Lung (tissue), 11 donors: ENCODE measurements at regions not wholly inside any gene's neighbourhood (a gene's known extent, or its start where the extent isn't known, plus 50 kb on each side); places are given as distances from the start of the nearest gene placed in this dataset.

Experiments
- ATAC-seq: fragments of 200-7000 bp; cut with Tn5 transposase; one replicate; pipeline ENCODE4 v1.9.1; 2020; ENCODE audit warnings: moderate number of reproducible peaks; ENCODE audit not compliant: insufficient read depth, low FRiP score
- DNase-seq, 3 donors: peaks; one replicate each; pipeline ENCODE4 v3.0.0-alpha.2; 2013 to 2017
- H3K27ac ChIP-seq, 2 donors: one replicate each; pipeline ENCODE4 v1.5.1; 2013; ENCODE audit warnings: mild to moderate bottlenecking in 2 of 2, moderate library complexity in 2 of 2, control low read depth in 1 of 2, inconsistent platforms in 1 of 2, low read depth in 1 of 2, low read length in 1 of 2
- H3K27me3 ChIP-seq, 3 donors: one replicate each; pipeline ENCODE4 v1.5.1; 2013; ENCODE audit warnings: low read length in 2 of 3; ENCODE audit not compliant: control insufficient read depth in 3 of 3, insufficient read depth in 3 of 3
- H3K36me3 ChIP-seq, 4 donors: one replicate each; pipeline ENCODE4 v1.5.1; 2013; ENCODE audit warnings: low read length in 4 of 4, mild to moderate bottlenecking in 1 of 4, moderate library complexity in 1 of 4; ENCODE audit not compliant: control insufficient read depth in 4 of 4, insufficient read depth in 4 of 4
- H3K4me1 ChIP-seq, 5 donors: one replicate each; pipeline ENCODE4 v1.5.1; 2013; ENCODE audit warnings: low read length in 5 of 5, mild to moderate bottlenecking in 2 of 5, moderate library complexity in 1 of 5; ENCODE audit not compliant: control insufficient read depth in 5 of 5, insufficient read depth in 5 of 5
- H3K4me3 ChIP-seq: one replicate; pipeline ENCODE4 v1.5.1; 2013; ENCODE audit warnings: mild to moderate bottlenecking, control low read depth, moderate library complexity
- H3K9ac ChIP-seq, 2 donors: one replicate each; pipeline ENCODE4 v1.5.1; 2013; ENCODE audit warnings: low read length in 2 of 2, control low read depth in 1 of 2; ENCODE audit not compliant: insufficient read depth in 1 of 2
- H3K9me3 ChIP-seq, 4 donors: one replicate each; pipeline ENCODE4 v1.5.1; 2013; ENCODE audit warnings: low read length in 3 of 4, mild to moderate bottlenecking in 1 of 4, moderate library complexity in 1 of 4; ENCODE audit not compliant: control insufficient read depth in 4 of 4, insufficient read depth in 3 of 4
- WGBS, 2 donors: extraction: QIAGEN DNeasy Blood & Tissue Kit; methylation state at CpG; one replicate each; pipeline ENCODE4 v1.1.7; 2013; 5-methylcytosine and 5-hydroxymethylcytosine counted together
- TF ChIP-seq, protein P1 (sequence below): IDR thresholded peaks from 2 replicates; pipeline ENCODE4 v1.5.1; 2012; ENCODE audit warnings: mild to moderate bottlenecking; ENCODE audit errors: control extremely low read depth, extremely low read depth
- donor health status: control.
- donor health status: control.
- donor health status: Bipolar disorder and iron deficiency.
- donor health status: healthy.
- donor health status: DM: yes; HTN: yes; CAD: no.

DNA sequence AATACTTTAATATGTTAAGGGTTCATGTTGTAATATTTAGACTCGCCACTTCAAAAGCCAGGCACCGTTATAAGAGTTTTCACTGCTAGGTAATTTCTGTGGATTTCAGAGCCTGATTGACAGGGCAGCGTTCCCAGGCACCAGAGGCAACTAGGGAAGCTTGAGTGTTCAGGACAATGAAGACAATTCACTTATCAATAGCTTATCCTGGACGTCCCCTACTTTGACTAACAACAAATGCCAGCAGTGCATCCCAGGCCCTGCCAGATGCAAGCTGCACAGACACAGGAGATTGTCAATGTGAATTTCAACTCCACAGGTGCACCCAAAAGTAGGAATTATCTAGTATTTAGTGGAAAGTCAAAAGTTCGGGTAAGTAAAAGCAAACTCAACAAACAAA lies 179.3 kb upstream of the GYPC start:
- TF ChIP-seq, protein P1, sequence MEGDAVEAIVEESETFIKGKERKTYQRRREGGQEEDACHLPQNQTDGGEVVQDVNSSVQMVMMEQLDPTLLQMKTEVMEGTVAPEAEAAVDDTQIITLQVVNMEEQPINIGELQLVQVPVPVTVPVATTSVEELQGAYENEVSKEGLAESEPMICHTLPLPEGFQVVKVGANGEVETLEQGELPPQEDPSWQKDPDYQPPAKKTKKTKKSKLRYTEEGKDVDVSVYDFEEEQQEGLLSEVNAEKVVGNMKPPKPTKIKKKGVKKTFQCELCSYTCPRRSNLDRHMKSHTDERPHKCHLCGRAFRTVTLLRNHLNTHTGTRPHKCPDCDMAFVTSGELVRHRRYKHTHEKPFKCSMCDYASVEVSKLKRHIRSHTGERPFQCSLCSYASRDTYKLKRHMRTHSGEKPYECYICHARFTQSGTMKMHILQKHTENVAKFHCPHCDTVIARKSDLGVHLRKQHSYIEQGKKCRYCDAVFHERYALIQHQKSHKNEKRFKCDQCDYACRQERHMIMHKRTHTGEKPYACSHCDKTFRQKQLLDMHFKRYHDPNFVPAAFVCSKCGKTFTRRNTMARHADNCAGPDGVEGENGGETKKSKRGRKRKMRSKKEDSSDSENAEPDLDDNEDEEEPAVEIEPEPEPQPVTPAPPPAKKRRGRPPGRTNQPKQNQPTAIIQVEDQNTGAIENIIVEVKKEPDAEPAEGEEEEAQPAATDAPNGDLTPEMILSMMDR: no peak
- 63 to 66% methylated on average over 5 of the region's 5 CpGs for WGBS, 2 donors
- H3K4me1 ChIP-seq: no peaks in the 10 kb centered on the region
- no peak overlapping the region for H3K9ac ChIP-seq
- no peak overlapping the region for H3K27ac ChIP-seq
- no peak for DNase-seq
- H3K27me3 ChIP-seq: no peaks in the 10 kb centered on the region
- ATAC-seq: no peak
- H3K9me3 ChIP-seq: no peaks in the 10 kb centered on the region
- H3K4me3 ChIP-seq: no peak overlapping the region
- H3K36me3 ChIP-seq: no peaks in the 10 kb centered on the region

GRCh38 chr2:126480033-126480432 lies 175.9 kb upstream of the GYPC start:
- no peak for ATAC-seq
- Histone ChIP-seq H3K4me3 (no peak overlapping the region), H3K4me1 (no peaks in the 10 kb centered on the region), H3K9me3 (no peaks in the 10 kb centered on the region), H3K36me3 (no peaks in the 10 kb centered on the region), H3K27me3 (no peaks in the 10 kb centered on the region), H3K9ac (no peak overlapping the region), H3K27ac (no peak overlapping the region)
- WGBS, 2 donors: 90 to 94% methylated on average over 2 of the region's 2 CpGs
- TF ChIP-seq, protein P1: no peak
- DNase-seq: no peak

DNA sequence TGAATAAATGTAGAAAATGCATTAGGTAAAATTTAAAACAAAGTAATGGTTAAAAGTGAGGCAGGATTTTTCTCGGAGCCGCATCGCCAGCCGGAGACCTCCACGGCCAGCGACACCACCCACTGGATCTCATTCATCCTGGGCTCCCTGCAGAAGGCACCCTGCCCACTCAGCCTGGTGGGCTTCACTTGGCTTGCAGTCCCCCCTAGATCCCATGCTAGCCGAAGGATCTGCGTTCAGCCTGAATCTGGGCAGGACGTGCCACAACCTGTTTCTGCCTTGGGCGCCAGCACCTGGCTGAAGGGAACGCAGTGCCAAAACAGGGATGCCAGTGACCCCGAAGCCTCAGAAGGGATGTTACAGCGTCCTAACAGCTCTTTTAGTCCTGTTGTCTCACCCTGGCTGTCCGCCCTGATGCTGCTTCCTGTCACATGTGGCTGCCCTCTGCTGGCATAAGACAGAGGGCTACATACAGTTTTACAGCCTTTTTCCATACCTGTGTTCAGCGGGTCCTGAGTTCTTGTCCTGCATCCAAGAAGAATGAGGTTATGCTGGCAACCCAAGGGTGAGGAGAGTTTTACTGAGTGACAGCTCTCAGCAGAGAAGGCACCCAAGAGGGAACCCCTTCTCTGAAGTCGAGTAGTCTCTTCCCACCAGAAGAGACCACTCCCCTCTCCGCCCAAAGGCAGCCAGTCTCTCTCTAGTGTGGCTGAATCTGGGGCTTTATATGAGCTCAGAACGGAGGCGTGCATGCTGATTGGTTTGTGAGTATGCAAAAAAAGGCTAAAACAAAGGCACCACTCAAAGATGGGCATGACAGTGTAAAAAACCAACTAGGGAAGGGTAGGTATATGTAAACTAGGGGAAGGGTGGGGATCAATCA lies 173.1 kb upstream of the GYPC start:
- Histone ChIP-seq H3K4me3 (no peak overlapping the region), H3K9me3 (no peaks in the 10 kb centered on the region), H3K4me1 (no peaks in the 10 kb centered on the region), H3K27me3 (no peaks in the 10 kb centered on the region), H3K36me3 (no peaks in the 10 kb centered on the region), H3K27ac (no peak overlapping the region), H3K9ac (no peak overlapping the region)
- TF ChIP-seq, protein P1: no peak
- ATAC-seq (no peak), DNase-seq (peak in 2 of 3 donors; percentile 28 to 39)
- 89 to 90% methylated on average over 19 of the region's 19 CpGs for WGBS, 2 donors

DNA sequence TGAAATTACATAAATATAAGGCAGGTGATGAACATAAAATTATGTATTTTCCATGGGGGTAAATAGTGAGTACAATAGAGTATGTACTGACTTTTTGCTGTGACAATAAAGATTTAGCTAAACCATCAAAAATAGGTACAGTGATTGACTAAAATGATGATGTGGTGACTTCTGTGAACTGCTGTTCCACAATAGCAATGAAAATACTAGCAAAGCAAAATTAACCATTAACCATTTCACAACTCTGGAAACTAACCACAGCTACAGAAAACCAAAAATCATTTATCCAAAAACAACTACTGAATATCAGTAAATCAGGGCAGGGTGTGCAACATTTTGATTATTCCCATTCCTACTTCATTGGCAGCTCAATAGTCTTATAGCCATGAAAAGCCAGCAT lies 161.4 kb upstream of the GYPC start:
- H3K9me3 ChIP-seq: peaks cover 0 to 3% (median 0%) of the 10 kb centered on the region in 4 donors
- H3K27me3 ChIP-seq: no peaks in the 10 kb centered on the region
- DNase-seq (no peak), ATAC-seq (no peak)
- no peaks in the 10 kb centered on the region for H3K36me3 ChIP-seq
- H3K27ac ChIP-seq: no peak overlapping the region
- H3K4me3 ChIP-seq: no peak overlapping the region
- no peak overlapping the region for H3K9ac ChIP-seq
- no peaks in the 10 kb centered on the region for H3K4me1 ChIP-seq
- TF ChIP-seq, protein P1: no peak
